ENCODE measurements at regions not wholly inside any gene's neighbourhood (a gene's known extent, or its start where the extent isn't known, plus 50 kb on each side); places are given as distances from the start of the nearest gene placed in this dataset.

DNA sequence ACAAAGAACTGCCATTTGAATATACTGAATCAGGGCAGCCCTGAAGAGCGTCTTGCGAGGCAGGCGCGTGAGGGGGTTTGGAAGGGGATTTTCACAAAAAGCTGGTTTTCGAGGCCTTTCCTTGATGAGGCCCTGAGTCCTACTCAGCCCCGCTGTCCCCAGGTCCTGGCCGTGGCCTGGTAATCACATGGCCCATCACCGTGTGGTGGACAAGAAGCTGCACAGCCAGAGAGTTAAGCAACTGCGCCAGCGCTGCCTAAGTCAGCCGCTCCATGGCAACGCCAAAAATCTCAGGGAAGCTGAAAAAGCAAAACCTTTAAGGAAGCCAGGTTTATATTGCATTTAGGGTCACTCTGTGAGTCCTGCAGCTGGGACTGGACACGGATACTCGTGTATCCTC lies 341.2 kb upstream of the MYT1L start:
- TF ChIP-seq, protein P1, sequence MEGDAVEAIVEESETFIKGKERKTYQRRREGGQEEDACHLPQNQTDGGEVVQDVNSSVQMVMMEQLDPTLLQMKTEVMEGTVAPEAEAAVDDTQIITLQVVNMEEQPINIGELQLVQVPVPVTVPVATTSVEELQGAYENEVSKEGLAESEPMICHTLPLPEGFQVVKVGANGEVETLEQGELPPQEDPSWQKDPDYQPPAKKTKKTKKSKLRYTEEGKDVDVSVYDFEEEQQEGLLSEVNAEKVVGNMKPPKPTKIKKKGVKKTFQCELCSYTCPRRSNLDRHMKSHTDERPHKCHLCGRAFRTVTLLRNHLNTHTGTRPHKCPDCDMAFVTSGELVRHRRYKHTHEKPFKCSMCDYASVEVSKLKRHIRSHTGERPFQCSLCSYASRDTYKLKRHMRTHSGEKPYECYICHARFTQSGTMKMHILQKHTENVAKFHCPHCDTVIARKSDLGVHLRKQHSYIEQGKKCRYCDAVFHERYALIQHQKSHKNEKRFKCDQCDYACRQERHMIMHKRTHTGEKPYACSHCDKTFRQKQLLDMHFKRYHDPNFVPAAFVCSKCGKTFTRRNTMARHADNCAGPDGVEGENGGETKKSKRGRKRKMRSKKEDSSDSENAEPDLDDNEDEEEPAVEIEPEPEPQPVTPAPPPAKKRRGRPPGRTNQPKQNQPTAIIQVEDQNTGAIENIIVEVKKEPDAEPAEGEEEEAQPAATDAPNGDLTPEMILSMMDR (conservative IDR thresholded peaks at IDR 0.05) = no peak
- no peak for TF ChIP-seq EZH2 (IDR thresholded peaks at IDR 0.05; ENCODE audit: low read depth)

Measured in PC-9 (cell line).